NCI-H128 (cell line): ENCODE measurements at regions not wholly inside any gene's neighbourhood (a gene's known extent, or its start where the extent isn't known, plus 50 kb on each side); places are given as distances from the start of the nearest gene placed in this dataset.
"Not testable (repeated sequence)": the region's sequence is repeated elsewhere in the genome, so short reads cannot be mapped to it uniquely, and the experiment has no call there.

ENCODE experiments used
- DNase-seq: peaks from one replicate; lab custom pipeline; 2025; ENCODE audit not compliant: unreplicated experiment; lab: John Stamatoyannopoulos, UW

DNA sequence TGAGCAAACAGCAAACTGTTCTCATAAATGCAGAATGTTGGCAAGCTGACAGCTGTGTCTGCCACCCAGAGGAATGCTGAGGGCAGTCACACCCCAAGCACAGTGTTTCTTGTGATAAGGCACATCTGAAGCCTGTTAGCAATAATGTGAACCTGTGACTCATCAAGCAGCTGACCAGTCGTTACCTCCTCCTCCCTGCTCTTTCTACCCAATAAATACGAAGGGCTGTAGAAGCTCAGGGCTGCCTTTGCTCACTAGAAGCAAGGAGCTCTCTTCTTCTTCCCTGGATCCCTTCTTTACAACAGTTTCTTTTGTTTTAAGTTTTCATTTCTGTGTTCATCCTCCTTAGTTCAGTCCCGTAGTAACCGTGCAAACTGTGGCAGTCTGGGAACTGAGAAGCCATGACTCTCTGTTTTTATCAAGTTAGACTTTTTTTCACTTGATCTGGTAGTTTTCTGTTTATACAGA is 160.3 kb upstream of the ZNF184 start:
- DNase-seq, result not testable (repeated sequence)

DNA sequence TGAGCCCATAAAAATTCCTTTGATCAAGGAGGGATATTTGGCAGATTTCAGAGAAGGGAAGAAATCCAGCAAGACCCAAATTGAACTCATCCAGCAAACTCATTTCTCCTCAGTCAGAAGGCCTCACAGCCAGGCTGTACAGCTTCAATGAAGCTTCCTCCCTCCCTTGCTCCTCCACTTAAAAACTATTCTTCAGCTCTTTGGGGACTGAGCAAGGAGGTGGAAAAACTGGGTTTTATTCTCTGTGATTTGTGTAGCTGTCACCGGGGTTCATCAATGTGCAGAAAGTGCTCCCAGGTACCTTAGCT is 158.7 kb upstream of the ZNF184 start:
- no peak for DNase-seq

DNA sequence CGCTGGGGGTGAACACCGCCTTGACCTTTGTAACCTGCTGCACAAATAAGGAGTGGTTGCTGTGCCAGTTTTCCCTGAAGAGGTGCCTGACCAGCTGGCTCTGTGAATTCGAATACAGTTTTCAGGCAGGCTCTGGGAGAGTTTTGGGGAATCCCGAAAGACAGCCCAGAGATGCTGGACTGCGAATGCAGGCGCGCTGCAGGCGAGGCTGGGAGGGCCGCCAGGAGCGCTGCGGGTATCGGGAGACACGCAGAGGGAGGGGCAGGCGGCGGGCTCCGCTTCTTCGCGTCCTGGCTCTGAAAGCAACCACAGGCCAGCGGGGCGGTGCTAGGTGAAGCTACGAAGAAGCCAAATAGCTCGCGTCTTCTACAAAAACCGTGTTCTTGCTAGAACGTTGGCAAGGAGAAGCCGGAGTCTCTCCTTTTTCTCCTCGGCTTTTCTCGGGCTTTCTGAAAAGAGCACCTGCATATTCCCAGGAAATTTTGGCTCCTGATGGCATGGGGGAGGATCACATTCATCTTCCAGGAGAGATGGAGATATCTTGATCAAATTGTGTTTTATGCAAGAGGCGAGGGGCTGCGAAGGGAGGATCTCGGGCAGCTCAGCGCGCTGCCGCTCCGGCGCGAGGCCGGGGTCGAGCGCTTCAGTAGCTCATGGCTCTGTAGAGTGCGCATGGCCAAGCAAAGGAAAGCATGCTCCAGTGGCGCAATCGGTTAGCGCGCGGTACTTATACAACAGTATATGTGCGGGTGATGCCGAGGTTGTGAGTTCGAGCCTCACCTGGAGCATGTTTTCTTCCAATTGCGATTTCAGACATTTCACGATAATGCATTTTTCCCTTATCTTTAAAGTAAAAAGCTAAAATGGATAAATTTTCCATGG is 158.1 kb upstream of the ZNF184 start:
- no peak for DNase-seq

DNA sequence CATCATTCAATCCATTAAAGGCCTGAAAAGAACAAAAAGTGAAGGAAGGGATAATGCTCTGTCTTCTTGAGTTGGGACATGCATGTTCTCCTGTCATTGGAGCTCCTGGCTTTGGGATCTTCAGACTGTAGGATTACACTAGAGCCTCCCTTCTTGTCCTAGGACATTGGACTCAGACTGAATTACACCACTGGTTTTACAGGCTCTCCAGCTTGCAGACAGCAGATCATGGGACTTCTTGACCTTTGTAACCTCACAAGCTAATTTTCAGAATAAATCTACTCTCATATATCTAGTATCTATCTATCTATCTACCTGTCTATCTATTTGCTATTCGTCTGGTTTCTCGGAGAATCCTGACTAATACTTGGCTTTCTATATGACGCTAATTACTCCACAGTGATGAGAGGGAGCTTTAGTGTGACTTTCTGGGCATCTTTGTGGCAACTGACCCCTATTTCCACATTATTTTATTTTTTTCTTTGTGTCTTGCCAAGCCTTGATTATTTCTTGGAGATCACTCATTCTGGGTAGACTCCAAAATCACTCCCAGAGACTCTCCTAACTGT is 151.9 kb upstream of the ZNF184 start:
- DNase-seq, result no peak

DNA sequence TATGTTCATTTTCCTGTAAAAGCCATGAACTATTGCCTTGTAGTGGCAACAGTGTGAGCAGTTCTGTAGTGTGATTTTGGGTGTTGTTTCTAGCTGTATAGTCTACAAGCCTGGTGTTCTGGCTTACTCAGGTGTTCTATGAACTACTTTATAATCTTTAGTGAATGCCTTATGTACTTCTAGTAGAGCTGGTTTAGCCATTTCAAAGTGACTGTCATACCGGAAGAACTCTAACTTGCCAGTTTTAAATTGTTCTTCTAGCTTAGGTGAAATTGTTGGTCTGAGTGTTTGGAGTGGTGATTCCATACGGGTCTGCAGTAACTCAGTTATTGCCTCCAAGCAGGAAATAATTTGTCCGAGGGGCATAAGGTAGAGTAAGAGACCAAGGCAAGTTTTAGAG is 150.2 kb upstream of the ZNF184 start:
- DNase-seq, result no peak

DNA sequence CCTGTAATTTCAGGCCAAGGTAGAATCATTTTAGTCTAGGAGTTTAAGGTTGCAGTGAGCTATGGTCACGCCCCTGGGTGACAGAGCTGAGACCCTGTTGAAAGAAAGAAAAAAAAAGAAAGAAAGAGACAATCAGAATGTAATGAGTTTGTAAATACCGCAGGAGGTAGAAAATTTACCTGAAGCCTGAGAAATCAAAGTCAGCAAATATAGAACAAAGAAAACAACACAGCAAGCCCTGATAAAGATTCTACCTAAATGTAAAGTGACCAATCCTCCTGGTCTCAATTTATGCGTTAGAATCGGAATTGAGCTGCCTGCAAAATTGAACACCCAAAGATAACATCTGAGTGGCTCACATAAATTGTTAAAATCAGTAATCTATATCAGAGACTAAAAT is 146.5 kb upstream of the ZNF184 start:
- no peak for DNase-seq

DNA sequence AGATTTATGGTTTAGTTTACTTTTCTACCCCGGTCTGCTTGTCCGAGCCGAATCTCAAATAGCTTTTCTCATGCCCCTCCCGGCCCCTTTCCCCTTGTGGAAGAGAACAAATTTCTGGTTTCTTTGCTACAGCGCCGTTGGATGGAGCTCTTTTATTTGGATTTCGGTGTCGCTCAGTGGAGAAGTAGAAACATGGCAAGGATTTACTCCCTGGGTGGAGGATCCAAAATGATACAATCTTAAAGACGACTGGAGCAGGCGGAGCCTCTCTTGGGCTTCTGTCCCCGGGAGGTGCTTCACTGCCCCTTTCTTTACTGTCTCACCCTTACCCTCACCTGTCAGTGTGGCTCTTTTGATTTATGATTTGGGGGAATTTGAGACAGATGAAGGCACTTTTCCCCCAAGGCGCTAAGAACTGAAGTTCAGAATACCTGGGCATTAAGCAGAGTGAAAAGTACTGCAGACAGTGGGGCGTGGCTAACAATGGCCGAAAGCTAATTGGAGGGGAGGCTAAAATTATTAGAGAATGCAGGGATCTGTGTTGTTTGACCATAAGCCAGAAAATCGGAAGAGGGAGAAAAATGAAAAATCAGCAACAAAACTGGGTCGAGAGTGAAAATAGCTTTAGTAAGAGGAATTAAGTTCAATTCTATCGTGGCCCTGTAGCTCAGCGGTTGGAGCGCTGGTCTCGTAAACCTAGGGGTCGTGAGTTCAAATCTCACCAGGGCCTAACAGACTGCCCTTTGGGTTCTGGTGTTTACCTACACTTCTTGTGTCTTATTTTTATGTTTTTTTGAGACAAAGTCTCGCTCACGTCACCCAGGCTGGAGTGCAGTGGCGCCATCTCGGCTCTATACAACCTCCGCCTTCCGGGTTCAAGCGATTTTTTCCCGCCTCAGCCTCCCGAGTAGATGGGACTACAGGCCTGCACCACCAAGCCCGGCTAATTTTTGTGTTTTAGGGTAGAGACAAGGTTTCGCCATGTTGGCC is 145.1 kb upstream of the ZNF184 start:
- no peak for DNase-seq

DNA sequence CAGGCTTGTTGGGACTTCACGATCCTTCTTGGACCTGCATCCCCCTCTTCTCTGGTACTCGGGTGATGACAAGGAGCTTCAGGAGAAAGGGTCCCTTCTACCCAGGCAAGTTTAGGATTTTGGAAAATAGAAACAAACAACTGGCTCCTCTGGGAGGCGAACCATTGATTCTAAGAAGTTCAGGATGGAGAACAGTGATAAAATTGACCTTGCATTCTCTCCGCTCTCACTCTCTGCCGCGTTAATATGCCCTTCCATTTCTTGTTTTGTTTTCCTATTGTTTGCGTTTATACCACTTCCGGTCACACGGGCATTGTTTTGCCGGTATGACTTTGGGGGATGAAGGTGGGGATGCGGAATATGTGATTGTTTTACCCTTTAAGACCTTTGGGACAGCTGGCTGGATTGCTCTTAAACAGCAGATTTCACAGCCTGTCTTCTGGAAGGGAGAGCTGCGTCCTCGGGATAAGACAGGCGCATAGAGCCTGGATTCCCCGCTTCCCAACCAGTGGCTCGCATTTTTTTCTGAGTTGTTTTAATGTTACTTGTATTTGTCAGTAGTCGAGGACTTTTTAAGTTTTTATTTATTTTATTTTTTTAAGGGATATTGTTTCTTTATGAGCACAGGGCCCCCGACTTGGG is 144.3 kb upstream of the ZNF184 start:
- DNase-seq, result no peak

DNA sequence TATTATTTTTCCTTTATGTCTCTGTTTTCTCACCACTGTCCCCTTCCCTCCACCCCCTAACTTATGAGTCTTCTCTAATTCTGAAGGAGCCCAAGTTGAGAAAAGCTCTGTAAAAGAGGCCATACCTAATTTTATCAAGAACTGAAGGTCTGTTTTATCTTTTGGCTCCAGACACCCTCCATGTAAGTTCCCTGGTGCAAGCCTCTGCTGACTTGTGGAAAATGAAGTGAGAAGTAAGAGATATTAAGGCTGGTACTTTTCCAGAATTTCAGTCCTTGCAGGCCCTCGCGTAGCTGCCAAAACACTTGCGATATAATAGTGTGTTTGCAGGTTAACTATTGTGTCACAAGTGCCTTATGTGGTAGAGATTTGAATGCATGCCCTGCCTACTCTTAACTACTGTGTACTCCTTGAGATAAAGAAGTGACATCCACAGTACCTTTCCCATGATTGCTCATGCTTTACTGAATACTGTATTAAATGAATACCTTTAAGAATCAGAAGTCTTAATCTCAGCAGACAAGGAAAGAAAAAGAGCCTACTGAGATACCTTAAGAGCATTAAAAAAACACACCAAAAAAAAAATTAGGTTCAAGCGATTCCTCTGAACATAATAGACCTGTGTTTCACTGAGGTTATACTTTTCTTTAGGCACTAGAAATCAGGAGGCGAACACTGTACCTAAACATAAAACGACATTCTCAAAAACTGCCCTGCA is 143.6 kb upstream of the ZNF184 start:
- no peak for DNase-seq

DNA sequence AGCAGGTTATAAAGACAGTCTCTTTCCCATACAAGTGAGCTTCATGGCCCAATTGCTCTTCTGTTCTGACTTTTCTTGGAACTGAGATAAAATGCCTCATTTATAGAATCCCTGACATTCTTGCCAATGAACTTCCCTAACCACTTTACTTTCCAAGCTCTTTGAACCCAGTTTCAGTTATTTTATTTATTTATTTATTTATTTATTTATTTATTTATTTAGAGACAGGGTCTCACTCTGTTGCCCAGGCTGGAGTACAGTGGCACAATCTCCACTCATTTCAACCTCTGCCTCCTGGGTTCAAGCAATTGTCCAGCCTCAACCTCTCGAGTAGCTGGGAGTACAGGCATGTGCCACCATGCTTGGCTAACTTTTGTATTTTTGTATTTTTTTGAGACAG is 138.5 kb upstream of the ZNF184 start:
- DNase-seq, result no peak

DNA sequence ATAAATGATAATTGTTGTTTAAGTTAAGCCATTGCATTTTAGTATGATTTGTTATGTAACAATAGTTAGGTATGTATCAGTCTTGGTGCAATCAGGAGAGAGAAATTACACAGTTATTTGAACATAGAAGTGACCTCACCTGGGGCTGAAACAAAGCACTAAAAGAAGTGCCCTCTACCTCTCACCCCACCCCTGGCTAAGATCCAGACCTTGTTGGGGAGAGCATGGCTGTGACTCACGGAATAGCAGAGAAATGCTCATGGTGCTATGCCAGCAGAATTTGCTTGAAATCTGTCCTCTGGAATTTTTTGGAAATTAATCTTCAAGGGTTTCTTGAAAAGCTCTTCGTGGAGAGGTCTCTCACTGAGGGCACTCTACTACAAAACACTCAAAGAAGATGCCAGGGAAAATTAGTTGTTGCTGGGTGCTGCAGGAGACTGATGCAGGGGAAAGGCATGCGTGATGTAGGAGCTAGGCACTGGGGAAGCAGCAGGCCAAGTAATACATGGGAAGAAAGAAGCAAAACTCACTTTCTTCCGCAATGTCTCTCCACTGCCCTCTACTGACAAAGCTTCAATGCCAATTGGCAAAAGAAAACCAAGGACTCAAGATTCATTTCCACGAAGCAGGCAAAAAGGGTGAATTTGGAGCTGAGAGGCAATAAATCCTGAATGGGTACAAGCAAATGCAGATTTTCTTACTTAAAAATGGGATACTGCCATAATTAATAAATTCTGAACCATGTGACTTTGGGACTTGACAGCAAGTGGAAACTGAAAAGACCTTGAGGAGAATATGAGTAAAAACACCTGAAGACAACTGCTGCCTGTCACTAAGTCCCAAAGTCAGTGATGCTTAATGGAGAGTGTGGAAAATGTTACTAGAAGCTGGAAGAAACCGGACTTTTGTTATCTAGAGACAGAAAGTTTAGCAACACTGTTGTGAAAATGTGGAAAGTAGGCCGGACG is 136.3 kb upstream of the ZNF184 start:
- no peak for DNase-seq

DNA sequence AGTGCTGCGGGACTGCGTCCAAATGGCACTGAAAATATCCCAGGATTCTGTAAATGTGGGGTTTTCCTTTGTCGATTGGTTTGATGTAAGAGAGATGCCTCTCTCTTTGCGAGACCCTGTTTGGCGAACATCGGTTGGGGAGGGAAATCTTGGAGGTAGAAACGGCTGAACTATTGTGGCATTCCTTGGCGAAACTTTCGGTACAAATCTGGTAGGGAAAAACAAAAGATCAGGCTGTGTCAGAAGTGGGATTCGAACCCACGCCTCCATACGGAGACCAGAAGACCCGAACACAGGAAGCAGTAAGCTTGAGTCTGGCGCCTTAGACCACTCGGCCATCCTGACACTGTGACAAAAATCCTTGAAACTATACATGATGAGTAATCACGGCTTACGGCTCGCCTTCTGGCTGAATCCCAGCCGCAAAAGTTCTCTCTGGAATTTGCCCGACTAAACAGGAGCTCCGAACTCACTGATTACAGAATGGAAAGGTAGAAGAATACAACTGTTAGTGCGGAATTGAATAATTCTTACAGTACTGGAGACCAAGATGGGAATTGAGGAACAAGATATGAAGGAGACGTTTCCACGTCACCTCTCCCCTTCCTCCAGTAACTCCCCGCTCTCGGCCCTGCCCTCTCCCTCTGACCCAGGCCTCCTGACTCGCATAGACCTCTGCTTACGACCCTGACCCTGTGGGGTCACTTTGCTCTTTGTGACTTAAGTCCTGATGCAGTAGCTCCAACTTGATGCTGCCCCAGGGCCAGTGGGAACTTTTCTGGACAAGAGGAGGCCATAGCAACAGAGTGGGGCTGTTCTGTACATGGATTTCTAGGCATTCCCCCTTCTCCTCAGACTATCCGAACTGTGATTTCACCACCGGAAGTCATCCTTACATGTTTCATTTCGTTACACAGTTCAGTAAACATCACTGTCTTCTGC is 132.8 kb upstream of the ZNF184 start:
- DNase-seq, result no peak

DNA sequence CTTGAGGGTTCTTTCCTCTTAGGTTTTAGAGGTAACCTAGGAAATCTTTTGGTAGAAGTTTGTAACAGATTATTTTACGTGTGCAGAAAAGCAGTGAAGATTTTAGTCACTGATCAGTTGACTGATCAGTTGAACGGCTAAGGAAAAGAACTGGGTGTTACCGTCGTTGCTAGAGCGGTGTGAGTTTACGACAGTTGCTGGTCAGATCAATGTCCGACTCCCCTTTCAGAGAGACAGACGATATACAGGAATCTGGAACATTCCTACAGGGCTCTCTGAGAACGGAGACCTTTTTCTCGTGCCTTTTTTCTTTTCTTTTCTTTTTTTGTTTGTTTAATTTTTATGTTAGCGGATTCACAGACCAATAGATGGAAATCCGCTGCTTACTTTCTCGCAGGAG is 132.1 kb upstream of the ZNF184 start:
- no peak for DNase-seq

DNA sequence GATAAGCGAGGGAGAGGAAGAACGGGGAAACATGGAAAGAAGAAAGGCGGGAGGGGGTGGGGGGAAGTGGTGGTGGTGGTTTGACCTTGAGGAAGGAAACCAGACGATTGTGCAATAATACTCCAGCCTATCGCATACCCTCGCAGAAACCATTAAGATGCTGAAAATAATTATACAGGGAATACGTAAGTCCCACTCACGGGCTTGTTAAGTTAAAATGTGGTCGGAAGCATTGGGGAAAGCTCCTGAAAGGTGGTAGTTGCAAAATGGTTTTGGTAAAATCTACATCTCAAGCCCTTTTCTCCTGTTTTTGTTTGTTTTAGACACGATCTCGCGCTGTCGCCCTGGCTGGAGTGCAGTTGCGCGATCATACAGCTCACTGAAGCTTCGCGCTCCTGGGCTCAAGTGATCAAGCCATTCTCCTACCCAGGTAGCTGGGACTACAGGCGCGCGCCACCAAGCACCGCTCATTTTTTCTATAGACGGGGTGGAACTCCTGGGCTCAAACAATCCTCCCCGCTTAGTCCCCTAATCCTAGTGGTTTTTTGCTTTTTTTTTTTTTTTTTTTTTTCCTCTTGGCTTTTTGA is 128.9 kb upstream of the ZNF184 start:
- no peak for DNase-seq

DNA sequence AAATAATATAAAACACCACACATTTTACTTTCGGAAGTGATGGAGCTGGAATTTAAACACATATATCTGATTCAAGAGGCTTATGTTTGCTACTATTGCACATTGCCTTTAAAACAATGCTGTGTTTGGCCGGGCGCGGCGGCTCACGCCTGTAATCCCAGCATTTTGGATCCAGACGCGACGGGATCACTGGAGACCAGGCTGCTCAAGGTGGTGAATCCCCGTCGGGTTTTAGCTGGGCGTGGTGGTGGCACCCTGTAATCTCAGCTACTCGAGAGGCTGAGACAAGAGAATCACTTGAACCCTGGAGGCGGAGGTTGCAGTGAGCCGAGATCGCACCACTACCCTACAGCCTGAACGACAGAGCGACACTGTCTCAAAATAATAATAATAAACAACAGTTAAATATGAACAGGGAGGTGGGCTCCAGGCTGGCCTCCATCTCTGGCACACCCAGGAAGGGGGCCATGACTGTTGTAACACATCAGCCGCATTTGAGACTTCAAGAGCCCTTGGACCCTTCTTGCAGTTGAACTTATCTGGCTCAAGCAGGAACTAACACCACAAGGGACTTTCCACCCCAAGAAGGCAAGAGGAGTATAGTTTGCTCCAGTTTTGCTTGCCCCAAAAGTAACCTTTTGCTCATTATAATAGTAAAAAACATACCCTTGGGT is 127.1 kb upstream of the ZNF184 start:
- DNase-seq, result no peak

DNA sequence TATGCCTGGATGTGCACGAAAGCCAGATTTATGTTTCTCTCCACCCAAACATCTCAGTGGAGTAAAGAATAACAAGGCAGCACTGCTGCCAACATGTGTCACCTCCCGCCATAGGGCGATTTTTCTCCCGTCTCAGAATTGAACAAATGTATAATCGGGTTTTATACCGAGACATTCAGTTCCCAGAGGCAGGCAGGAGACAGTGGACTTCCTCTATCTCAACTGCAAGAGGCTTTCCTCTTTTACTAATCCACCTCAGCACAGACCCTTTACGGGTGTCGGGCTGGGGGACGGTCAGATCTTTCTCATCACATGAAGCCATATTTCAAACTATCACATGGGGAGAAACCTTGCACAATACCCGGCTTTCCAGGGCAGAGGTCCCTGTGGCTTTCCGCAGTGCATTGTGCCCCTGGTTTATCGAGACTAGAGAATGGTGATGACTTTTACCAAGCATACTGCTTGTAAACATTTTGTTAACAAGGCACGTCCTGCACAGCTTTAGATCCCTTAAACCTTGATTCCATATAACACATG is 124.2 kb upstream of the ZNF184 start:
- DNase-seq, result not testable (repeated sequence)

DNA sequence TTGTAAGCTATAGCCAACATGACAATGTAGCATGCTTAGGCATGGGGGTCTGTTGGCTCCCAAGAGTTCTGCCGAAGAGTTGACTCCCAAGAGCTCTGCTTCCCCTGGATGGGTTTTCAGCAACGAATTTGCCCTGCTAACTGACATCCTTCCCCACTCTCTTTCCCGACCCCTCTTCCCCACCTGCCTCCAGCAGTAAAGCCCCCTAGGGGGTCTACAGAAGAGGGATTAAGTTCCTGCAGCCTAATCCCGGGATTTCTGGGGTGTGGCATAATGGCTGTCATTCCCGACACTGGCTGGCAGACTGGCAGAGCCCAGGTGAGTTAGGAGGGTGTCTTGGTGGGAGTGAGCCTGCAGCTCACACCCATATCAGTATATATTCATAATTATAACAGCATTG is 121.0 kb upstream of the ZNF184 start:
- no peak for DNase-seq
